ENCODE measurements at regions not wholly inside any gene's neighbourhood (a gene's known extent, or its start where the extent isn't known, plus 50 kb on each side); places are given as distances from the start of the nearest gene placed in this dataset.

GRCh38 chr5:136682986-136683385 is 317.6 kb upstream of the TRPC7 start:
- DNase-seq: no peak

- DNase-seq: no peak
Observed at GRCh38 chr5:136679233-136679632, 313.9 kb upstream of the TRPC7 start.

DNA sequence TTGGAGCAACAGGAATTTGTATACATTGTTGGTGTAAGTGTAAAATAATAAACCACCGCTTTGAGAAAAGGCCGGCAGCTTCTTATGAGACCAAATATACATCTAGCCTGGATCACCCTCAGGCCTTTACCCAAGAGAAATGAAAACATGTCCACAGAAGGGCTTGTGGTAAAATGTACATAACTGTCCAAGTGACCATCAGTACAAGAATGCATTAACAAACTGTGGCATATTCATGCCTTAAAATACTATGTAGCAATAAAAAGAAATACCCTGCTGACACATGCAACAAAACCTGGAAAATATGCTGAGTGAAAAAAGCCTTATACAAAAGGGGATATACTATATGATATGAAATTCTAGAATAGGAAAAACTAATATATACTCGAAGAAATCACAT is 311.9 kb upstream of the TRPC7 start:
- no peak for DNase-seq

GRCh38 chr5:136676685-136677084 is 311.3 kb upstream of the TRPC7 start:
- no peak for DNase-seq

- no peak for DNase-seq
Observed at GRCh38 chr5:136675769-136676168, 310.4 kb upstream of the TRPC7 start.

GRCh38 chr5:136674178-136674577 is 308.8 kb upstream of the TRPC7 start:
- no peak for DNase-seq

- no peak for DNase-seq
Observed at GRCh38 chr5:136667789-136668188, 302.4 kb upstream of the TRPC7 start.

GRCh38 chr5:136666970-136667620 is 301.8 kb upstream of the TRPC7 start:
- DNase-seq: no peak

DNA sequence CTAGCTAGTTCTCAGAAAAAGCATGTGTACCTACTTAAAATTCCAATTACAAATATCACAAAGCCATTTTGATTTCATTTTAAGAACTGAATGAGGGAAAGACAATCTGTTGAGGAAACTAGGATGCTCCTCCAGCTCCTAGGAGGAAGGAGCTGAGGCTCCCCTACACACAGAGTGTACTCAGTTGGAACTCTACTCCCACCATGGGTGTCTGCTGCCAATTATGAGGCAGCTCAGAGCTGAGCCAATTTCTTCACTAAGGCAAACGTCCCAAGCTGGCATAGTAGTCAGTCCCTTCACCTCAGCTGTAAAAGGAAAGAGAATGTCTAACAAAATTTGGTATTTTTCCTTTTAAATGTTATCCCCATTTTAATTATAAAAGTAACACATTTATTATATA is 300.0 kb upstream of the TRPC7 start:
- no peak for DNase-seq

GRCh38 chr5:136661026-136661425 is 295.7 kb upstream of the TRPC7 start:
- no peak for DNase-seq

DNA sequence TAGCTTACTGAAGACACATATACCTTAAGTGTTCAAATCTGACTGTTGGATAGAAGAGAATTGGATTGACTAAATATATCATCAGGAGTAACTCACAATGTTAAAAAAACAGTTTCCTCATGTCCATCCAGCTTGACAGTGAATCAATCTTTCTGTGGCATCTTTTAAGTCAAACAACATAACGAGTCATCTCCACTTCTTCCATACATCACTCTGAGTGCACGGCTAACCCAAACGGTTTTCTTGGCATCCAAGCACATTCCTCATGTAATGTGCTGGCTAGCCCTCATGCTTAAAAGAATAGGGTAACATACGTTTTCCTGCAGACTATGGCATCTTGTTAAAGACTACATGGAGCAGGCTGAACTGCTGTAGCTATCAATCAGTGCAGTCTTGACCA is 291.5 kb upstream of the TRPC7 start:
- DNase-seq: no peak

GRCh38 chr5:136655468-136655867 is 290.1 kb upstream of the TRPC7 start:
- DNase-seq: no peak

DNA sequence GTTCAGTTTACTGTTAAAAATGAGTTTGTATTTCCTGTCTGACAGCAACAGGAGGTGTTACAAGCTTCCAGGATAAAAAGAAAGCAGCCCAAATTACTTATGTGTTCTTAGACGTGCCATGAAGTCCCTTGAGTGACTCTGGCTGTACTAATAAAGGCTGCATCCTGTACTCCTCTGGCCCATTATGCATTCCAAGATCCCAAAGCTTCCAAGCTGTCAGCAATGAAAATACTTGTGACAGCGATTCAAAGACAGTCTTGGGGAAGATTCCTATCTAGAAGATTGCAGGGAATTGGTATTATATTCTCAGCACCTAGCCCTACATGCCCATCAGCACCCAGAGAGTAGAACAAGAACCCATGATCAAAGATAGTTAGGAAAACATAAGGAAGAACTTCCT is 281.6 kb upstream of the TRPC7 start:
- no peak for DNase-seq

- DNase-seq: no peak
Observed at GRCh38 chr5:136642976-136643375, 277.6 kb upstream of the TRPC7 start.

DNA sequence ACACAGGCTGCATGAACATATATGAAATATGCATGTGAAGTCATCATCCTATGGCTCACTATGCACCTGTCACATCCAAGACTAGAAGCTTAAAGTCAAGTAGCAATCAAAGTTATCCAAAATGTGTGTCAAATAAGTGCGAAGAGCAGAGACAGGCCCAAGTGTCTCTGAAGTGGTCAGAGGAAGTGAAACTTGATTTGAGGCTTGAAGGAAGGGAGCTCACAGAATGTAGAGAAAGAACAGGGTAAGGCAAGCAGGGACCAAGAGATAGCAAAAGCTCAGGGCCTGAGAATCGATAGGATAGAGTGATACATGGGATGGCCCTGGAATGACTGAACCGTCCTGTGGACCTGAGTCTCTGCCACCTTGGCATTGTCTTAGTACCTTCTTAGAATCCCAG is 274.3 kb upstream of the TRPC7 start:
- no peak for DNase-seq

DNA sequence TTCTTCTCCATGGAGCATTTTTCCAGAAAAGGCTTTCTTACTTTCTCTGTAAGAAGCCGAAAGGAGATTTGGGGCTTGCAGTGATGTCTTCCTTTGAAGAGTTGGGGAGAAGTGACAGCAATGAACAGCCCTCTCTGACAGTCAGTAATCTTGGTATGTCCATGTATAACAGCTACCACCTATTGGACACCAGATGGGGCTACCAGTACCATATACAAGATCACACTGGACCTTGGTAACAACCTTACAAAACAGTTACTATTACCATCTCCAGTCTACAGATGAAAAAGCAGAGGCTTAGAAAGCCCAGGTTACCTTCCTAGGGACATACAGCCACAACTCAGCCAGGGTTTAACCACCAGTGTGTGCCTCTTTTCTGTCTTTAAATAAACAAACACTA is 272.7 kb upstream of the TRPC7 start:
- DNase-seq: no peak

GRCh38 chr5:136636001-136636400 is 270.7 kb upstream of the TRPC7 start:
- no peak for DNase-seq

DNA sequence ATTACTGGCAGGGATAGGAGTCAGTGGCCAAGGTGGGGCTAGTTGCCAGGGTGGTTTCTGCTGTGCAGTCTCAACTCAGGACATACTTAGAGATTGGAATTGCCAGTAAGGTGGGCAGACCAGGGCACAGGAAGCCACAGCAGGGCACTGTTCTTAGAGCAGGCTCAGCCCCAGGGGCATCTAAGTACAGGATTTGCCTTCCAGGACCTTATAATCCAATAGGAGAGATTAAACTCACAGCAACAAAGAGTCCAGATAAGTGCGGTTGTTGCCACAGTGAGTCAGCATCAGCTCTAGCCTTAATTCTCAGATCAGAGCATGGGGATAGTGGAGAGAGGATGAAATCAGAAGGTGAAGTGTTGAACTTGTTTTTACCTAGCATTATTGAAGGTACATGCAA is 265.8 kb upstream of the TRPC7 start:
- no peak for DNase-seq

DNA sequence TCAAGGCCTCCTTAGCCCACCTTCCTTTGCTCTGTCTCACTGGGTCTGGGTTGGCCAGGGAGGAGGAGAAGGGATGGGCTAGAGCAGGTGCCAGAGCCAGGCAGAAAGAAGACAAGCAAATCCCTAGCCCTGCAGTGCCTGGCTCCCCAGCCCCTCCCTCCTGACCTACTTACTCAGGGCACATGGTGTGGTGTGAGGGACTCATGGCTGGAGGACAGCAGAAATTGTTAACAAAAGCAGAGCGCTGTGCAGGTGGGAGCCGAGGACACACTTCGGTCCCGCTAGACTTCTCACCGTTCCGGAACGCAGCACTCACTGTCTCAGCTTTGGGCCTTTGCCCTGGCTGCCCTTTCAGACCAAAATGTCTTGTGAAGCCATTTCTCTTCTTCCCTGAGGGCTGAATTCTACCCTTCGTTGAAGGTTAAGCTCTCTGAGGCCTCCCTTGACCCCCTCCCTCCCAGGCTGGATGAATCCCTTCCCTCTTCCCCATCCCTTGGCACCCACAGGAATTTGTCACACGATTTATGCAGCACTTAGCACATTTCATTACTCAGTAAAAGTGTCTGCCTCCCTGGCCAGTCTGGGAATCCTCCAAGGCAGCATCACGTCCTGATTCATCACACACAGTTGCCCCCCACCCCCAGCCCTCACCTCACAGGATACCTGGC is 263.9 kb upstream of the TRPC7 start:
- DNase-seq: no peak

- no peak for DNase-seq
Observed at GRCh38 chr5:136626531-136626930, 261.2 kb upstream of the TRPC7 start.

DNA sequence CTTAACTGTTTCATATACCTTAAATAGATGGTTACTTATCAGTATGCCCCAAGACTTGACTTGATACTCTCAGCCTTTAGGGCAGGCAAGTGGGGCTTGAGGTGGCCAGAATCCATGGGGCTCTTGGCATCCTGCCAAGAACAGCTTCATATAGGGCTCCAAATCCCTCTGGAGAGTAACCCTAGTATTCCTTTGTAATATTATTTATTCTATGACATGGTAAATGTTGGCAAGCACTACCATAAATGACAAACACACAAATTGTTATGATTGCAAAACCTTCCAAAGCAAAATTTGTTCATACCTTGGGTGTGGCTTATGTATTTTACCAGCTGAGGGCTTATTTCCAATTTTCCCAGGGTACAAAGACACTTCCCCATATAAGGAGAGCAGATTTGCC is 257.4 kb upstream of the TRPC7 start:
- no peak for DNase-seq

GRCh38 chr5:136621743-136622142 is 256.4 kb upstream of the TRPC7 start:
- DNase-seq: no peak

DNA sequence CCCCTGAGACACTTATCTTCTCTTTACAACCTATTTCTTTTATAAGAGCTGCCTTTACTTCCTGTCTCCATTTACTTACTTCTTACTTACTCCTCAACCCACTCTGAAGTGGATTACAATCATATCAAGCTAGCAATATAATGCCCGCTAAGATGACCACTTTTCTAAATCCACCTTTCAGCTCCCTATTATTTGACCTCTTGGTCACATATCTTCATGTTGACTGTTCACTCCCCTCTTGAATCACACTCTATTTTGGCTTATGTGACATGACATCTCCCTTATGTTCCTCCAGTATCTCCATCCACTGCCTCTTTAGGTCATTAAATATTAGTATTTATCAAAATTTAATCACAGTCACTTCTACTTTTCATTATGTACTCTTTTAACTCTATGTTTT is 255.3 kb upstream of the TRPC7 start:
- DNase-seq: no peak

DNA sequence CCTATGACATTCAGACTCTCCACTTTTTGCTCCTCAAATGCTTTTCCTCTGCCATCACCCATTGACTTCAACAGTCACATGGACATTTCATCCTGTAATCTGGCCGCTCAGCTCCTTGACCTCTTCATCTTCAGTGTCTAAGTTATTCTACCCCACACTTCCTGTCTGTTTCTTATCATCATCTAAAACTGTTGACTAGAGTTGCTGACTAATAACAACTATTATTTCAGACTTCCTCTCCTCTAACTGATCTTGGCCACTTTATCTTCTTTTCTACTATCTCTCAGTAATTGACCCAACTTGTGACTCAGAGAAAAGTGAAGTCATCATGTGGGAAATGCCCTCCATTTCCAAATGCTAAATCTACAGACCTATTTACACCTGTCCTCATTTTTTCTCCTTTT is 254.7 kb upstream of the TRPC7 start:
- DNase-seq: peak; percentile 7

DNA sequence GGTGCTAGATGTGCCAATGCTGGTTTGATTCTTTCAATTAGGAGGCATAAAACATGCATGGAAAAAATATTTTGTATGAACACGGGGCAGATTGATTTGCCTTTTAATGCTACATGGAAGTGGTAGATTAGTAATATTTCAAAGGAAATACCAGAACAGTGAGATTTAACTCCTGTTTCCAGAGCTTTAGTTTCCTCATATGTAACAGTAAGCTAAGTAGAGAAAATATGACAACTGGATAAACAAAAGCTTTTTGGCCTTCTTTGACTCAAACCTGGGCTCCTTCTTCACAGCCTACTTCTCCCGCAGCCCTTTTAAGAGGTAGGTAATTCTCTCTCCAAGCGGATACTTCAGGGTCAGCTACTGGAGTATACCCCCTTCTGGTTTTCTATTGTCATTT is 254.2 kb upstream of the TRPC7 start:
- DNase-seq: no peak

Measured in activated CD4-positive, alpha-beta T cell treated with anti-CD3 and anti-CD28 coated beads, Interleukin-10, Interleukin-2, amounts not matched to agents 100 ng/mL and 50 ng/mL, durations not matched to agents 16 hours and 8 hours (primary cell).